Right ventricle myocardium superior (tissue), 1 donor: ENCODE measurements at regions not wholly inside any gene's neighbourhood (a gene's known extent, or its start where the extent isn't known, plus 50 kb on each side); places are given as distances from the start of the nearest gene placed in this dataset.
"Not testable (repeated sequence)": the region's sequence is repeated elsewhere in the genome, so short reads cannot be mapped to it uniquely, and the experiment has no call there.

Experiments
- ATAC-seq: fragments of 200-7000 bp; cut with Tn5 transposase; one replicate; pipeline ENCODE4 v1.9.1; 2020; ENCODE audit warnings: mild to moderate bottlenecking; ENCODE audit not compliant: poor library complexity
- DNase-seq: peaks from one replicate; pipeline ENCODE4 v3.0.0-alpha.2; 2020
- intact Hi-C: fragments of 100-400 bp; cut with DNase I; formaldehyde crosslinking; loops from one replicate; pipeline ENCODE4 v1.11.2; 2022
- donor health status: DM: no; HTN: yes; CAD: no; lungs with severe emphysema.

GRCh38 chr19:28166025-28166424 lies 1046.9 kb downstream of the UQCRFS1 start:
- intact Hi-C loops: no loop called here
- no peak for ATAC-seq
- no peak for DNase-seq

- no peak for DNase-seq
- intact Hi-C loops: no loop called here
- ATAC-seq: no peak
Observed at GRCh38 chr19:28164214-28164613, 1048.7 kb downstream of the UQCRFS1 start.

- DNase-seq (no peak), ATAC-seq (no peak)
- intact Hi-C loops: no loop called here
Observed at GRCh38 chr19:28159065-28159464, 1053.9 kb downstream of the UQCRFS1 start.

- intact Hi-C loops: no loop called here
- ATAC-seq: no peak
Observed at GRCh38 chr19:28155265-28155664, 1057.7 kb downstream of the UQCRFS1 start.

GRCh38 chr19:28154077-28154476 lies 1058.9 kb downstream of the UQCRFS1 start:
- intact Hi-C loops: no loop called here
- DNase-seq (no peak), ATAC-seq (no peak)

More at GRCh38 chr19:28155265-28155664, 1057.7 kb downstream of the UQCRFS1 start:
- no peak for DNase-seq

- no peak for ATAC-seq
- intact Hi-C loops: no loop called here
- DNase-seq: no peak
Observed at GRCh38 chr19:28153123-28153522, 1059.8 kb downstream of the UQCRFS1 start.

- intact Hi-C loops: no loop called here
- ATAC-seq: no peak
- no peak for DNase-seq
Observed at GRCh38 chr19:28152195-28152594, 1060.8 kb downstream of the UQCRFS1 start.

- no peak for DNase-seq
- ATAC-seq: no peak
- intact Hi-C loops: no loop called here
Observed at GRCh38 chr19:28150129-28150528, 1062.8 kb downstream of the UQCRFS1 start.

- no peak for DNase-seq
- no peak for ATAC-seq
- intact Hi-C loops: no loop called here
Observed at GRCh38 chr19:28148554-28148953, 1064.4 kb downstream of the UQCRFS1 start.

GRCh38 chr19:28142258-28142657 lies 1070.7 kb downstream of the UQCRFS1 start:
- intact Hi-C loops: no loop called here
- DNase-seq (no peak), ATAC-seq (no peak)

GRCh38 chr19:28140201-28140600 lies 1072.8 kb downstream of the UQCRFS1 start:
- ATAC-seq (no peak), DNase-seq (no peak)
- intact Hi-C loops: no loop called here

- intact Hi-C loops: no loop called here
- DNase-seq (no peak), ATAC-seq (no peak)
Observed at GRCh38 chr19:28137772-28138171, 1075.2 kb downstream of the UQCRFS1 start.

GRCh38 chr19:28136796-28137195 lies 1076.2 kb downstream of the UQCRFS1 start:
- ATAC-seq (no peak), DNase-seq (no peak)
- intact Hi-C loops: no loop called here

GRCh38 chr19:28135825-28136224 lies 1077.1 kb downstream of the UQCRFS1 start:
- intact Hi-C loops: no loop called here
- DNase-seq (no peak), ATAC-seq (no peak)

- no peak for DNase-seq
- ATAC-seq: no peak
- intact Hi-C loops: no loop called here
Observed at GRCh38 chr19:28134311-28134710, 1078.6 kb downstream of the UQCRFS1 start.

GRCh38 chr19:28130881-28131280 lies 1082.1 kb downstream of the UQCRFS1 start:
- ATAC-seq, intact Hi-C loops, DNase-seq: not testable (repeated sequence)

GRCh38 chr19:28130066-28130511 lies 1082.9 kb downstream of the UQCRFS1 start:
- DNase-seq (no peak), ATAC-seq (no peak)
- intact Hi-C loops: no loop called here

GRCh38 chr19:28128341-28128740 lies 1084.6 kb downstream of the UQCRFS1 start:
- ATAC-seq: no peak
- DNase-seq: no peak
- intact Hi-C loops: no loop called here

GRCh38 chr19:28126135-28126898 lies 1086.6 kb downstream of the UQCRFS1 start:
- intact Hi-C loops: no loop called here
- no peak for ATAC-seq
- DNase-seq: no peak

- ATAC-seq: no peak
- intact Hi-C loops: no loop called here
- no peak for DNase-seq
Observed at GRCh38 chr19:28122734-28123133, 1090.2 kb downstream of the UQCRFS1 start.

GRCh38 chr19:28118235-28118634 lies 1094.7 kb downstream of the UQCRFS1 start:
- no peak for DNase-seq
- intact Hi-C loops: no loop called here
- no peak for ATAC-seq
